ENCODE measurements at regions not wholly inside any gene's neighbourhood (a gene's known extent, or its start where the extent isn't known, plus 50 kb on each side); places are given as distances from the start of the nearest gene placed in this dataset.

DNA sequence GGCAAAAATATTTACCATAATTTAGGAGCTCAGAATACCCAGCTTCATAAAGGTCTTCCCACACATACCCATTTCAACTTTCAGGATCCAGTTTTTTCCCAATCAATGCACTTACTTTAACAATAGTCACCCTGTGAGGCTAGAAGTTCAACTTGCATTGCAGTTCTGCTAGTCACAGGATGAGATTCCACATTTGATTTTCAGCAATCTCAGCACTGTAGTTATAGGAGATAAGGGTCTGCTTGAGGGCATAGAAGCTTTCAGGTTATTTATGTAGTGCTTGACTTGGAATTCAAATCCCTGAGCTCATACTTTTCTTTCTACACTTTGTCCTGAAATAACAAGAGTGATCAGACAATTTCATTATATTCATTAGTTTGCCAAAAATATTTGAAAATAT lies 78.3 kb upstream of the IL2 start:
- Histone ChIP-seq H3K27me3 (replicated peaks; ENCODE audit: control insufficient read depth, insufficient read depth, low read length) (no peaks in the 10 kb centered on the region), H3K4me1 (ENCODE audit: control insufficient read depth, insufficient read depth, low read length) (peaks cover under 1% of the 10 kb centered on the region), H3K9ac (ENCODE audit: low read length) (no peak overlapping the region), H3K4me3 (ENCODE audit: low read length) (no peak overlapping the region), H3K9me3 (ENCODE audit: control insufficient read depth, low read length) (no peaks in the 10 kb centered on the region), H3K36me3 (ENCODE audit: control insufficient read depth, insufficient read depth, low read length, severe bottlenecking) (no peaks in the 10 kb centered on the region)
- DNase-seq (ENCODE audit: low read depth) = no peak

DNA sequence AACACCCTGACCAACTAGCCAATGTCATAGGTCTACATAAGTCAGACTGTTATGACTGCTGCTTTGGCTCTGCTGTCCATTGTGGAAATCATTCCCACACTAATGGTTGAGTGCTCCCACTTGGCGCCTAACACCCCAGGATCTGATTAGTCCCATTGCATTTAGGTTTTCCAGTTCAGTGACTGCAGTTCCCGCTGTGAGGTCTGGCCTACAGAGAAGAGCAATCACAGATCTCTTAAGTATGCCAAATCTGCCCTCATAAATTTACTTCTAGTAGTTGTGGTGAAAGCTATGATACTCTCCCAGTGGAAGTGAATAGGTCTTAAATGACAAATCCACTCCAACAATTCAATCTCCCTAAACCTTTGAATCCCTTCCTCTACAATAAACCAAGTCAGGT lies 77.3 kb upstream of the IL2 start:
- Histone ChIP-seq H3K4me1 (ENCODE audit: control insufficient read depth, insufficient read depth, low read length) (no peaks in the 10 kb centered on the region), H3K27me3 (replicated peaks; ENCODE audit: control insufficient read depth, insufficient read depth, low read length) (no peaks in the 10 kb centered on the region), H3K9me3 (ENCODE audit: control insufficient read depth, low read length) (no peaks in the 10 kb centered on the region), H3K9ac (ENCODE audit: low read length) (no peak overlapping the region), H3K4me3 (ENCODE audit: low read length) (no peak overlapping the region), H3K36me3 (ENCODE audit: control insufficient read depth, insufficient read depth, low read length, severe bottlenecking) (no peaks in the 10 kb centered on the region)
- no peak for DNase-seq (ENCODE audit: low read depth)

DNA sequence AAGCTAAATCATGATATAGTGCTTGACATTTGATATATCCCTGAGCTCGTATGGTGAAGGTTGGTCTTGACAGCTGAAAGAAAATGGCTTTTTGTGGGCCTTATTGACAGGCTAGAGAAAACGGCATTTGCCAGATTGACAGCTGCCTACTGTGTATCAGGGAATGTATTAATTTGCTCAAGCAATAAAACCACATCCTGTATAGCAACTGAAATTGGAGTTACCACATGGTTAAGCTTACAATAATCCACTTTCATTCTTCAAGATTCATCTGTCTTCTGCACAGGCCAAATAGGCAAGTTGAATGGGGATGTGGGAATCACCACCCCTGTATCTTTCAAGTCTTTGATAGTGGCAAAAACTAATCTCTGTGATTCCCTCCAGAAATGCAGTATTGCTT lies 76.2 kb upstream of the IL2 start:
- Histone ChIP-seq H3K9ac (ENCODE audit: low read length) (no peak overlapping the region), H3K9me3 (ENCODE audit: control insufficient read depth, low read length) (no peaks in the 10 kb centered on the region), H3K27me3 (replicated peaks; ENCODE audit: control insufficient read depth, insufficient read depth, low read length) (no peaks in the 10 kb centered on the region), H3K36me3 (ENCODE audit: control insufficient read depth, insufficient read depth, low read length, severe bottlenecking) (no peaks in the 10 kb centered on the region), H3K4me3 (ENCODE audit: low read length) (no peak overlapping the region), H3K4me1 (ENCODE audit: control insufficient read depth, insufficient read depth, low read length) (no peaks in the 10 kb centered on the region)
- no peak for DNase-seq (ENCODE audit: low read depth)

DNA sequence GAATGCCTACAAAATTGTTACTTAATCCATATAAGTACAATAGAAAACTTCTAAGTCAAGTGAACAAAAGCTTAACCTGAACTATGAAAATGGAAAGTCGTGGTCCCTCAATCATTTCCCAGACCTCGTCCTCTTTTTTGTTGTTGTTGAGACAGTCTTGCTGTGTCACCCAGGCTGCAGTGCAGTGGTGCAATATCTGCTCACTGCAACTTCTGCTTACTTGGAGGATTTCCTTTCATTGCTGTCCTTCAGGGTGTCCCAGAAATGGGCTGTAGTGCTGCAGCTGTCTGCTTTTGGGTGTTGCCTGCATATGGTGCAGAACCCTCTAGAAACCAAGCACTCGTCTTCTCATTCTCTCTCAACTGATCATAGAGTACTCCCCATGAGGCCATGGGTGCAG lies 75.0 kb upstream of the IL2 start:
- no peak for DNase-seq (ENCODE audit: low read depth)
- H3K9me3 ChIP-seq (ENCODE audit: control insufficient read depth, low read length) = no peaks in the 10 kb centered on the region
- peaks cover 4% of the 10 kb centered on the region for H3K4me1 ChIP-seq (ENCODE audit: control insufficient read depth, insufficient read depth, low read length)
- no peak overlapping the region for H3K4me3 ChIP-seq (ENCODE audit: low read length)
- no peaks in the 10 kb centered on the region for H3K36me3 ChIP-seq (ENCODE audit: control insufficient read depth, insufficient read depth, low read length, severe bottlenecking)
- no peaks in the 10 kb centered on the region for H3K27me3 ChIP-seq (replicated peaks; ENCODE audit: control insufficient read depth, insufficient read depth, low read length)
- H3K9ac ChIP-seq (ENCODE audit: low read length) = no peak overlapping the region

DNA sequence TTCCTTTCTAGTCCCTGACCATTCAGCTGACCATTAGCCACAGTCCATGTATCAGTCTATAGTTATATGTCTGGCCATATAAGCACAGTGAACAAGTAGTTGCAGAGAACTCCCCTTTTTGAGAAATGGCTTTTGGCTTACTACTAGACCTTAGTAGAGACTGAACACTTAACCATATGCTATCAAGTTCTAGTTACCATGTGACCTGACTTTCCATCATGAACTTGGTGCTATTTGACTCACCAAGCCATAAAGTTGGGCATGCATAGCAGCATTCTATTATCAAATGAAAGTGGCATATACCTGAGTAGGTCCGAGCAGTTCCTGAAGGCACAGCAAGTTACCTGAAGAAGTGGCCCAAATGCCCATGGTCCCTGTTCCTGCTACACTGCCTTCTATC lies 74.5 kb upstream of the IL2 start:
- no peak overlapping the region for H3K4me3 ChIP-seq (ENCODE audit: low read length)

DNA sequence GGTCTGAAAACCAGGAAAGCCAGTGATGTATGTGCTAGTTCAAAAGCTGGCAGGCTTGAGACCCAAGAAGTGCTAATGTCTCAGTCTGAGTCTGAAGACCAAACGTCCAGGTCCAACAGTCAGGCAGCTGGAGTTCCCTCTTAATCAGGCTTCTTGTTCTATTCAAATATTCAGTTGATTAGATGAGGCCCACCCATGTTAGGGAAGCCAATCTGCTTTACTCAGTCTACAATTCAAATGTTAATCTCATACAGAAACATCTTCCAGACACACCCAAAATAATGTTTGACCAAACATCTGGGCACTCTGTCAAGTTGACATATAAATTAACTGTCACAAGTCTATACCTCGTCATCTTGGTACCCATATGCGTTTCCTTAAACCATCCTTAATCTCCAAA lies 72.4 kb upstream of the IL2 start:
- Histone ChIP-seq H3K9me3 (ENCODE audit: control insufficient read depth, low read length) (peaks cover 13% of the 10 kb centered on the region), H3K9ac (ENCODE audit: low read length) (no peak overlapping the region), H3K4me1 (ENCODE audit: control insufficient read depth, insufficient read depth, low read length) (peaks cover 20% of the 10 kb centered on the region), H3K36me3 (ENCODE audit: control insufficient read depth, insufficient read depth, low read length, severe bottlenecking) (no peaks in the 10 kb centered on the region), H3K4me3 (ENCODE audit: low read length) (no peak overlapping the region), H3K27me3 (replicated peaks; ENCODE audit: control insufficient read depth, insufficient read depth, low read length) (no peaks in the 10 kb centered on the region)
- DNase-seq (ENCODE audit: low read depth) = no peak

More for the DNA sequence above, 74.5 kb upstream of the IL2 start:
- Histone ChIP-seq H3K9ac (ENCODE audit: low read length) (no peak overlapping the region), H3K4me1 (ENCODE audit: control insufficient read depth, insufficient read depth, low read length) (peaks cover 9% of the 10 kb centered on the region), H3K27me3 (replicated peaks; ENCODE audit: control insufficient read depth, insufficient read depth, low read length) (no peaks in the 10 kb centered on the region), H3K36me3 (ENCODE audit: control insufficient read depth, insufficient read depth, low read length, severe bottlenecking) (no peaks in the 10 kb centered on the region), H3K9me3 (ENCODE audit: control insufficient read depth, low read length) (no peaks in the 10 kb centered on the region)
- DNase-seq (ENCODE audit: low read depth) = no peak

DNA sequence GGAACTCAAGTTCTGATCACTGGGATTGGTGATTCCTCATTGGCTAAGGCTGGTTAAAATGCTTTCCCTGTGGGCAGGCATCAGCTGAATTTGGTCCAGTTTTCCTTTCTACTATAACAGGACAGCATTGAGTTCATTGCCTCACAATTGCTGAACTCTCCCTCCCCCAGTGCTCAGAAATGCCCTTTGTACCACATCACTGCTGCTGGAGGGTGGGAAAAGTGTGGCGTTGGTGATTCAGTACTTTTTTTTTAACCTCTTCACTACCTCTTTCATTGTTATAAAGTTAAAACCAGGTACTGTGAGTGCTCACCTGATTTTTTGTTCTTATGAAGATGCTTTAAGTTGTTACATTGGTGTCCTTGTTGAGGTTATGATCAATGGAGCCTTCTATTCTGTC lies 69.3 kb upstream of the IL2 start:
- H3K9ac ChIP-seq (ENCODE audit: low read length) = no peak overlapping the region
- DNase-seq (ENCODE audit: low read depth) = no peak
- H3K9me3 ChIP-seq (ENCODE audit: control insufficient read depth, low read length) = peaks cover 24% of the 10 kb centered on the region
- no peaks in the 10 kb centered on the region for H3K36me3 ChIP-seq (ENCODE audit: control insufficient read depth, insufficient read depth, low read length, severe bottlenecking)
- H3K4me3 ChIP-seq (ENCODE audit: low read length) = no peak overlapping the region
- H3K4me1 ChIP-seq (ENCODE audit: control insufficient read depth, insufficient read depth, low read length) = peaks cover 20% of the 10 kb centered on the region
- H3K27me3 ChIP-seq (replicated peaks; ENCODE audit: control insufficient read depth, insufficient read depth, low read length) = no peaks in the 10 kb centered on the region

DNA sequence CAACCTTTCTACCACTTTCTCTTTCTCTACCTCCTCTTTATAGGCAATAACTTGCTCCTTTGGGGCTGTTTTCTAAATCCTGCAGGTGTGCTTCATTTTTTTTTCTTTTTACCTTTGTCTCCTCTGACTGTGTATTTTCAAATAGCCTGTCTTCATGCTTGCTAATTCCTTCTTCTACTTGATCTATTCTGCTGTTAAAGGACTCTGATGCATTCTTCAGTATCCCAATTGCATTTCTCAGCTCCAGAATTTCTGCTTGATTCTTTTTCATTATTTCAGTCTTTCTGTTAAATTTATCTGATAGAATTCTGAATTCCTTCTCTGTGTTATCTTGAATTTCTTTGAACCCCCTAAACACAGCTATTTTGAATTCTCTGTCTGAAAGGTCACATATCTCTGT lies 67.7 kb upstream of the IL2 start:
- Histone ChIP-seq H3K36me3 (ENCODE audit: control insufficient read depth, insufficient read depth, low read length, severe bottlenecking) (no peaks in the 10 kb centered on the region), H3K4me3 (ENCODE audit: low read length) (peak overlapping the region; percentile 9), H3K9ac (ENCODE audit: low read length) (no peak overlapping the region), H3K27me3 (replicated peaks; ENCODE audit: control insufficient read depth, insufficient read depth, low read length) (no peaks in the 10 kb centered on the region), H3K9me3 (ENCODE audit: control insufficient read depth, low read length) (peaks cover 29% of the 10 kb centered on the region), H3K4me1 (ENCODE audit: control insufficient read depth, insufficient read depth, low read length) (peaks cover 20% of the 10 kb centered on the region)
- no peak for DNase-seq (ENCODE audit: low read depth)

DNA sequence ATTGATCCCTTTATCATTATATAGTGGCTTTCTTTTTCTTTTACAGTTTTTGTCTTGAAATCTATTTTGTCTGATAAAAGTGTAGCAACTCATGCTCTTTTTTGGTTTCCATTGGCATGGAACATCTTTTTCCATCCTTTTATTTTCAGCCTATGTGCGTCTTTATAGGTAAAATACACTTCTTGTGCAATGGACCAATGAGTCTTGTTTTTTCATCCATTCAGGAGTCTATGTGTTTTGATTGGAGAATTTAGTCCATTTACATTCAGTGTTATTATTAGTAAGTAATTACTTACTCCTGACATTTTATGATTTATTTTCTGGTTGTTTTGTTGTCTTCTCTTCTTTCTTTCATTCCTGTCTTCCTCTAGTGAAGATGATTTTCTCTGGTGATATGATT lies 66.4 kb upstream of the IL2 start:
- Histone ChIP-seq H3K4me3 (ENCODE audit: low read length) (no peak overlapping the region), H3K36me3 (ENCODE audit: control insufficient read depth, insufficient read depth, low read length, severe bottlenecking) (no peaks in the 10 kb centered on the region), H3K4me1 (ENCODE audit: control insufficient read depth, insufficient read depth, low read length) (peaks cover 20% of the 10 kb centered on the region), H3K9ac (ENCODE audit: low read length) (no peak overlapping the region), H3K9me3 (ENCODE audit: control insufficient read depth, low read length) (peaks cover 30% of the 10 kb centered on the region), H3K27me3 (replicated peaks; ENCODE audit: control insufficient read depth, insufficient read depth, low read length) (no peaks in the 10 kb centered on the region)
- no peak for DNase-seq (ENCODE audit: low read depth)

DNA sequence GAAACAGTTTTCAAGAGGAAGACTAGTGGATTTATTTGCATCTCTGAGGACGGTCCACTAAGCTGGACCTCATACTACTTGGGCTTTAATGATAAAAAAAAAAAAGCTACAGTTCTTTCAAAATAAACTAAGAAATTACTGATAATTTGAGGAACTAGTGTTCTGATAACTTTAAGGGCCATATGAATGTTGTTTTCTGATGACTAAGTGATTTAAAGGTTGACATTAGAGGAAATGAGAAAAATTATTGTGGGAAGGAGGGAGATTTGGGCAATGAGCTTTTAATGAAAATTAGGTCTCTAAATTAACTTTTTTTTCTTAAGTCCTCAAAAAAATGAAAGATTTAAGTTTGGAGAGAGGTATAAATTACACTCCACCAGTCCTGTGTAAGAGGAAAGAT lies 60.8 kb upstream of the IL2 start:
- DNase-seq (ENCODE audit: low read depth) = no peak
- no peak overlapping the region for H3K9ac ChIP-seq (ENCODE audit: low read length)
- no peak overlapping the region for H3K4me3 ChIP-seq (ENCODE audit: low read length)
- H3K27me3 ChIP-seq (replicated peaks; ENCODE audit: control insufficient read depth, insufficient read depth, low read length) = peaks cover 6% of the 10 kb centered on the region
- H3K4me1 ChIP-seq (ENCODE audit: control insufficient read depth, insufficient read depth, low read length) = no peaks in the 10 kb centered on the region
- peaks cover 11% of the 10 kb centered on the region for H3K9me3 ChIP-seq (ENCODE audit: control insufficient read depth, low read length)
- no peaks in the 10 kb centered on the region for H3K36me3 ChIP-seq (ENCODE audit: control insufficient read depth, insufficient read depth, low read length, severe bottlenecking)

DNA sequence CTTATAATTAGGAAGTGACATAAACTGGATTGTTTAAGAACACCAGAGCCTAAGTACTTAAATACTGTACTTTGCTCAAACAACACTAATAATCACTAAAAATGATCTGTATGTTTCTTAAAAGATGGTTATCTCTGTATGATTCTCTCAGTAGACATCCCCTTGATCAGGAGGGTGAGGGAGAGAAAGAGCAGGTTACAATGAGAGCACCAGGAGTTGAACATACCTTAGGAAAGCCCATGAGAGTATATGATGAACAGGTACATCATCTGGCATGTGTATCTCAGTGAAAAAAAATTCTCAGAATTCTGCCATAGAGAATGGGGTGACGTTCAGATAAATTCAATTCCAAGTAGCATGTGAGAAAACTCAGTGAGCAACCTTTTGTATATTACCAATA lies 59.9 kb upstream of the IL2 start:
- H3K9me3 ChIP-seq (ENCODE audit: control insufficient read depth, low read length) = peaks cover 11% of the 10 kb centered on the region
- no peak for DNase-seq (ENCODE audit: low read depth)
- H3K27me3 ChIP-seq (replicated peaks; ENCODE audit: control insufficient read depth, insufficient read depth, low read length) = peaks cover 7% of the 10 kb centered on the region
- H3K9ac ChIP-seq (ENCODE audit: low read length) = no peak overlapping the region
- no peak overlapping the region for H3K4me3 ChIP-seq (ENCODE audit: low read length)
- H3K4me1 ChIP-seq (ENCODE audit: control insufficient read depth, insufficient read depth, low read length) = no peaks in the 10 kb centered on the region
- H3K36me3 ChIP-seq (ENCODE audit: control insufficient read depth, insufficient read depth, low read length, severe bottlenecking) = no peaks in the 10 kb centered on the region

DNA sequence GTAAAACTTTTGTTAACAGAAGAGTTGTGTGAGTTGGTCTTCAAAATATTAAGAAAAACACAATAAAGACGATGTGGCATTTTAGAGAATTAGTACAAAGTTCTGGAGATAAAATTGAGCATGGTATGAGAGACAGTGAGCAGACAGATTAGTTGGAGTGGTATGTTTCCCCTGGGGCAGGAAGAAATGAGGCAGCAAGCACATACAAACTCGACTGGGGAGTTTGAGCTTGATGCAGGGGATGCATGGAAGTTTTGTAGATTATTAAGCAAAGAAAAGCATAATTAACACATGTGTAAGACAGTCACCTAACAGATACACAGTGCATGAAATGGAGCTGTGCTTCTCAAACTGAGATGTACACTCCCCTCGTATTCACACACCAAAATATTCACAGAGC lies 58.1 kb upstream of the IL2 start:
- H3K36me3 ChIP-seq (ENCODE audit: control insufficient read depth, insufficient read depth, low read length, severe bottlenecking) = no peaks in the 10 kb centered on the region
- no peak overlapping the region for H3K4me3 ChIP-seq (ENCODE audit: low read length)
- no peak overlapping the region for H3K9ac ChIP-seq (ENCODE audit: low read length)
- H3K27me3 ChIP-seq (replicated peaks; ENCODE audit: control insufficient read depth, insufficient read depth, low read length) = peaks cover 7% of the 10 kb centered on the region
- DNase-seq (ENCODE audit: low read depth) = no peak
- H3K4me1 ChIP-seq (ENCODE audit: control insufficient read depth, insufficient read depth, low read length) = no peaks in the 10 kb centered on the region
- peaks cover 11% of the 10 kb centered on the region for H3K9me3 ChIP-seq (ENCODE audit: control insufficient read depth, low read length)
